Panc1 (cell line): ENCODE measurements at regions not wholly inside any gene's neighbourhood (a gene's known extent, or its start where the extent isn't known, plus 50 kb on each side); places are given as distances from the start of the nearest gene placed in this dataset.

Source experiments
- CTCF ChIP-seq: fragments of 450-650 bp; IDR thresholded peaks from 2 replicates; pipeline ENCODE4 v1.5.1; 2017; ENCODE audit warnings: mild to moderate bottlenecking
- POLR2AphosphoS5 ChIP-seq: IDR thresholded peaks from 2 replicates; pipeline ENCODE4 v1.6.1; 2012; ENCODE audit warnings: mild to moderate bottlenecking, low read depth, low read length, moderate library complexity
- REST ChIP-seq, 2 experiments: IDR thresholded peaks; 2 replicates each; pipeline ENCODE4 v1.6.1; 2011 to 2012; ENCODE audit warnings: low read depth in 2 of 2, control low read depth in 1 of 2, low read length in 1 of 2, mild to moderate bottlenecking in 1 of 2, moderate library complexity in 1 of 2; ENCODE audit not compliant: insufficient read depth in 1 of 2

DNA sequence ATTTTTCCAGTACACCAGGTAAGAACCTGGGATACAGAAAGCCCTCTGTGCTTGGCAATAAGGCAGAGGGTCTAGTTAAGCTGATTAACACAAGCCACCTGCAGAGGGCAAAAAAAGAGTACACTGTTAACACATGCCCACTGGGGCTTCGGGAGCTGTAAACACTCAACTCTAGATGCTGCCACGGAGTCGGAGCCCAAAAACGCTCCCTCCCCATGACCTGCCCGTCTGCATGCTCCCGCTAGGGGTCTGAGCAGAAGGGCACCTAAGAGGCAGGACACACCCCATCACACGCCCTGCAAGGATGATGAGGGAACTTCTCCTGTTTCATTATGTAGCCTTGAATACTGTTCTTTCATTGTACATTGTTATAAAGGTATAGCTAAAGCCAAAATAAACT is 715.6 kb upstream of the AADAT start:
- TF ChIP-seq CTCF (no peak), REST (IDR thresholded peaks at IDR 0.05; ENCODE audit: insufficient read depth in 1 of 2, low read depth in 2 of 2, low read length in 1 of 2) (no peak), POLR2AphosphoS5 (no peak)
